Prostate gland (tissue), 2 donors: ENCODE measurements at regions not wholly inside any gene's neighbourhood (a gene's known extent, or its start where the extent isn't known, plus 50 kb on each side); places are given as distances from the start of the nearest gene placed in this dataset.

ENCODE experiments used
- POLR2A ChIP-seq: fragments of 450-650 bp; IDR thresholded peaks from one replicate; pipeline ENCODE4 v1.6.1; 2016; ENCODE audit warnings: antibody characterized with exemption, mild to moderate bottlenecking
- POLR2AphosphoS5 ChIP-seq: sonication (generic); formaldehyde crosslinking; IDR thresholded peaks from one replicate; pipeline ENCODE4 v1.6.1; 2017; ENCODE audit warnings: antibody characterized with exemption
- TF ChIP-seq, protein P1 (sequence below), 4 experiments: fragments of 200-600 bp in 2 of 4; fragments of 450-650 bp in 2 of 4; sonication (generic) in 2 of 4; IDR thresholded peaks; 1 replicate in 3 of 4; 2 replicates in 1 of 4; pipeline ENCODE4 v1.5.1; 2016 to 2019; ENCODE audit warnings: antibody characterized with exemption in 4 of 4, mild to moderate bottlenecking in 2 of 4, moderate library complexity in 2 of 4

DNA sequence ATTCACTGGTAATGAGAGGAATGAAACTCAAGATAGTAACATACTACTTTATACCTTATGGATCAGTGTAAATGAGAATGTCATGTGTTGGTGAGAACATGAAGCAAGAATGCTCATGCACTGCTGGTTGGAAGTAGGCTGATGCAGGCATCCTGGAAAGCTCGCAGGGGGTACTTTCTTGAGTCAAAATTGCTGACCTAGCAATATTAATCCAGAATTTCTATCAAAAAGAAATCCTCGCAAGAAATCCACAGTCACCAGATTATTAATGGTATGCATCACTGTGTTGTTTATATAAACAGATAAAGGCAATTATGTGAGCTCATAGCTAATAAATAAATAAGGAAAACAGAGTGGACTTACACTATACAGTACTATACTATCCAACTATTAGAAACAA, 713.7 kb upstream of the PKDCC start:
- TF ChIP-seq, protein P1, sequence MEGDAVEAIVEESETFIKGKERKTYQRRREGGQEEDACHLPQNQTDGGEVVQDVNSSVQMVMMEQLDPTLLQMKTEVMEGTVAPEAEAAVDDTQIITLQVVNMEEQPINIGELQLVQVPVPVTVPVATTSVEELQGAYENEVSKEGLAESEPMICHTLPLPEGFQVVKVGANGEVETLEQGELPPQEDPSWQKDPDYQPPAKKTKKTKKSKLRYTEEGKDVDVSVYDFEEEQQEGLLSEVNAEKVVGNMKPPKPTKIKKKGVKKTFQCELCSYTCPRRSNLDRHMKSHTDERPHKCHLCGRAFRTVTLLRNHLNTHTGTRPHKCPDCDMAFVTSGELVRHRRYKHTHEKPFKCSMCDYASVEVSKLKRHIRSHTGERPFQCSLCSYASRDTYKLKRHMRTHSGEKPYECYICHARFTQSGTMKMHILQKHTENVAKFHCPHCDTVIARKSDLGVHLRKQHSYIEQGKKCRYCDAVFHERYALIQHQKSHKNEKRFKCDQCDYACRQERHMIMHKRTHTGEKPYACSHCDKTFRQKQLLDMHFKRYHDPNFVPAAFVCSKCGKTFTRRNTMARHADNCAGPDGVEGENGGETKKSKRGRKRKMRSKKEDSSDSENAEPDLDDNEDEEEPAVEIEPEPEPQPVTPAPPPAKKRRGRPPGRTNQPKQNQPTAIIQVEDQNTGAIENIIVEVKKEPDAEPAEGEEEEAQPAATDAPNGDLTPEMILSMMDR (IDR thresholded peaks at IDR 0.05), result no peak
- no peak for TF ChIP-seq POLR2AphosphoS5
- no peak for TF ChIP-seq POLR2A
